Inferior parietal cortex (tissue), 1 donor: ENCODE measurements at regions not wholly inside any gene's neighbourhood (a gene's known extent, or its start where the extent isn't known, plus 50 kb on each side); places are given as distances from the start of the nearest gene placed in this dataset.

ENCODE experiments used
- DNase-seq: peaks from one replicate; pipeline ENCODE4 v3.0.0-alpha.2; 2016; ENCODE audit errors: extremely low spot score

DNA sequence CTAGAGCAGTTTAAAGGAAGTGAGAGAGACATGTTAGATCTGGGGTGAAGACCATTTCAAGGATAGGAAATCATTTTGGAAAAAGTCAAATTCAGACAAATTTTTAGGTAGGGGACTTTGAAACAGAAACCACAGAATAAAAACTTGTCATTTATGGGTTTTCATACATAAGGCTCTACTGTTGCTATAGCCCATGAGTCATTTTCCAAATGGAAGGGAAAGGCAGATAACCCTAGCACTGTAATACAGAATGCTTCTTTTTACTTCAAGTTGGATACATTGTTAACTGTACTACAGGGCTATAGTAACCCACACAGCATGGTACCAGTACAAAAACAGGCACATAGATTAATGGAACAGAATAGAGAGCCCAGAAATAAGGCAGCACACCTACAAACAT is 455.4 kb downstream of the EBF1 start:
- no peak for DNase-seq

DNA sequence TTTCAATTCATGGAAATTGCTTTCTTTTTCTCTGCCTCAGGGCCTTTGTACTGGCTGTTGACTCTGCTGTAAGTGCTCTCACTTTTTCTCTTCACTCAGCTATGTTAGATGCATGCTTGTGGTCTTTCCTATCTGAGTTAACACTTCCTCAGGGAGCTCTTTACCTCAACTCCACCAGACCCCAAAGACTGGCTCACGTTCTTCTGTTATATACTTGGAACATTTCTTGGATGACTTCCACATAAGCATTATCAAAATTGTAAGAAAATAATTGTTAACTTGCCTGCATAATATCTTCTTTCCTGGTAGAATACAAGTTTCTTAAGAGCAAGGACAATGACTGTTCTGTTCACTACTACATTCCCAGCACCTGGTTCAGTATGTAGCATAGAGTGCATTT is 455.9 kb downstream of the EBF1 start:
- no peak for DNase-seq

DNA sequence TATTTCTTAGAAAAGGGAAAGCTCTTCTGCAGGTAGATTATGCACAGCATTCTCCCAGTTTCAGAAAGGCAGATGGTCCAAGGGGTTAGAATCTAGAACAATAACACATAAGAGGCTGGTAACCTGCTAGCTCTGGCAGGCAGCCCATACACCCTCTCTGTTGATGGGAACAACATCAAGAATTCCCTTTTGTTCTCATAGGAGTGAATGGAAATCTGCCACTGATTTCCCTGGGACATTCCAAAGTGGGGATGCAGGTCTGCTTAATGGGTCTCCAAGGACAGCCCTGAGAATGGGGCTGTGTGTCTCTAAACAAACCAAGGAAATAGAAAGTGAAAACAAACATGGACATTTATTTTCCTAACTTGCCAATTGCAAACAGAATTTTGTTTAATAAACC is 456.8 kb downstream of the EBF1 start:
- no peak for DNase-seq

DNA sequence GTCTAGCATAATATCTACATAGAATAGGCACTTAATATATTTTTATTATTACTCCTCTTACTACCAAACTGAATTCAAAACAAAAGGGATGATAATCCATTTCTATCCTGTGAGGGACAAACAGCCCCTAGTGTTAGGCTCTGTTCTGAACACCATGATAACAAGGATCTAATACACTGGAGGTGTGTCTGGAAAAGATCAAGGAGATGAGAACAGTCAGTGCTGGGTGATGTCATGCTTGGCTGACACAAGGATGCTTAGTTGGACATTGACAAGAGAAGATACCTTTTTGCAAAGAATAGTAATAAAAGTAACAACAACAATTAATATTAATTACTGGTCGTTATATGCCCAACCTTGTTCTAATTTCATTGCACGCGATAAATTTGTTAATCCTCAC is 458.7 kb downstream of the EBF1 start:
- DNase-seq, result no peak

DNA sequence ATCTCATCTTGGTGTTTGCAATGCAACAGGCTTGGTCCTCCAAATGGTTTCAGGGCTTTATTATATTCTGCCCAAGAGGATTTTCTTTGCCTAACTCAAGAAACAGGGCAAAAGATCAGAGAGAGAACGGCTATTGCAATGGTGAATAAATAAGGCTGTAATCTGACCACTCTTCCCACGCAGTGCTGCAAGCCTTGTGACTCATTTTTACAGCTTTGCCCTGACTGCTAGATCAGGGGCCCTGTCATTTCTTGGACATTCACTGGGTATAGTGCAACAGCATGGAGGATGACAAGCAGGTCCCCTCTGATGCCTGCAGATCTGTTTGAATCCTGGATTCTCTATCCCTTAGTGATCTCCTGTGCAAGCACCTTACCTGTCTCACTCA is 459.1 kb downstream of the EBF1 start:
- no peak for DNase-seq

DNA sequence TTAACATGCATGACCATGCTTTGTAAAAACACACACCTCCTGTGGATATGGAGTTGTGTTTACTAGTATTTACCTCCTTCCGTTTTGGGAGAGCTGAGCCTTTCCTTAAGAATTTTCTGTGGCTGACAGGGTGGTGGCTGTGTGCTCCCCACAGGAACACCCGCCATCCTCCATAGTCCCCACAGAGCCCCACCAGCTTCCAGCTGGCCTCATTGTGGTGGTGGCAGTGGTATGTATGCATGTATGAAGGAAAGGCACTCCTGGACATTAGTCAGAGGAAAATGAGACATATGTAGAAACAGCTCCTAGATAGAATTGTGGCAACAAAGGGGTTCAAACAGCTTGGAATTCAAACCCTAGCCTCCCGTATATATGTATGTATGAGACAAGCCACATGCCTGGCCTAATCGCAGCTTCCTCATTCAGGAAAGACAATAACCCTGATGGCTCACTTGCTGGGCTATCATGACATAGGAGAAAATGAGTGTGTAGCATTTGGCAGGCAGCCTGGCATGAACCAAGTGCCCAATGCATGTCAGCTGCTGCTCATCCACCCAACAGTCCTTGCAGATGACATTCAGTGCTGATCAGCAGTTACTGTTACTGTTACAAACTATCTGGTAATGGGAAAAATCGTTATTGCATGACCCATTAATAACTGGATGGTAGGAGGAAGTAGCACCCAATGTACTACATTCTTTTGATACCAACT is 459.7 kb downstream of the EBF1 start:
- no peak for DNase-seq

DNA sequence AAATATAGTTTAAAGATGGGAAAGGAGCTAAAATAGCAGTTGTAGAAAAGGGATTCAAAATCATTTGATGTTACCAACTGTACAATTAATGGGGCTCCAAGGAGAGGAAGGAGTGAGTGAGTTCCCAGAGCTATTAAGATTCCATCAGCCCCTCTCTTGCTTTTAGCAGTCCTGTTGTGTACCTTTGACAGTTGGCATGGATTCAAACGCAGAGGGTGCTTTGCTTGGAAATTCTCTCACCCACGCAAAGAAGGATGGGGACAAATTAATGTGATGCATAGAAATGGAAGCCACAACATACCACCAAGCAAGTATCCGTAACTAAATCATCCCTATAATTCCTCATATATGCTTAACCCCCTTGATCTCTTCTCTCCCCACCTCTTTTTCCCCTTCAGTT is 461.3 kb downstream of the EBF1 start:
- no peak for DNase-seq

DNA sequence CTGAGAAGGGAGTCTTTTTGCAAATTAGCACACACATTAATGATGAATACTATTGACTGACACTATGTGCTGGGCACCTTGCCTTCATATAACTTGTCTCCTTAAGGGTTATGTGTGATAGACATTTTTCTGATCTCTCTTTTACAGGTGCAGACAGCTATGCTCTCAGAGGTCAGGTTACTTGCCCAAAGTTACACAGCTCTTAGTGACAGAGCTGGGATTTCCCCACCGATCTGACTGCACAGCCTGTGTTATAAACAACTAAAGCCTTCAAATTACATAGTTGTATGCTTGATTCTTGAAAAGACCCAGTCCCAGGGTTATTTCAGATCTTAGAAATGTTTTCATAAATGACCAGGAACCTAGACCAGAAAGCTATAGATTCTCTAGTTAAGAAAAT is 462.7 kb downstream of the EBF1 start:
- no peak for DNase-seq

DNA sequence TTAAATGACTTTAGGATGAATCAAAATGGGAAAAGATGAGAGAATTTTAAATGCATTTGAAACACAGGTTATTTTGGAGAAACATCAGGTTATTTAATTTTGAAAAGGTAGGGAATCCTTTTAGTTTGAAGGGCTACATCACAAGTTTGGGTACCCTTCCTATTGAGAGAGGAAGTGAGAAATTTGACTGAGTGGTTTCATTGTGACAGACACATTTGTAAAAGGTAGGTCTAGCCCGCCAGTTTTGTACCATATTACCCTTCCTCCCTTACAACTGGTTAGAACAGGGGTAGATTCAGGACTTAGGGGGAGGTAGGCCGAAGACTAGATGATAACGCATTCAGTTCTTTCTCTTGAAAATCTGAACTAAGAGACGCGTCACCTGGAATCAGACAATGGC is 464.2 kb downstream of the EBF1 start:
- no peak for DNase-seq

DNA sequence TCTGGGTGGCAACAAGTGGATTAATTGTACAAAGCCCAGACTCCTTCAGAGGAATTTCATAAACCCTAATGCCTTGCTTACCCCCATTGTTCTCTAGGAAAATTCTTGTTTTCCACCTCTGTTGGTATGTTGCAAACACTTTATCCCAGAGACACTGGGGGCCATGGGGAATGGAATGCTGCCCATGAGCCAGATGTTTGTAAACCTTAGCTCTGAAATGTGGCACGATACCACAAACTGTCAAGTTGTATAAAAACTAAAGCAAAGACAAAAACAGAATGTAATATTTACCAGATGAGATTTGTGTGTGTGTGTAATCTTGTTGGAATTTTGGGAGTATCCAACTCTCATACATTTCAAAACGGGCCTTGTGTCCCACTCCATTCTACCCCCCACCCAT is 465.0 kb downstream of the EBF1 start:
- DNase-seq, result no peak

DNA sequence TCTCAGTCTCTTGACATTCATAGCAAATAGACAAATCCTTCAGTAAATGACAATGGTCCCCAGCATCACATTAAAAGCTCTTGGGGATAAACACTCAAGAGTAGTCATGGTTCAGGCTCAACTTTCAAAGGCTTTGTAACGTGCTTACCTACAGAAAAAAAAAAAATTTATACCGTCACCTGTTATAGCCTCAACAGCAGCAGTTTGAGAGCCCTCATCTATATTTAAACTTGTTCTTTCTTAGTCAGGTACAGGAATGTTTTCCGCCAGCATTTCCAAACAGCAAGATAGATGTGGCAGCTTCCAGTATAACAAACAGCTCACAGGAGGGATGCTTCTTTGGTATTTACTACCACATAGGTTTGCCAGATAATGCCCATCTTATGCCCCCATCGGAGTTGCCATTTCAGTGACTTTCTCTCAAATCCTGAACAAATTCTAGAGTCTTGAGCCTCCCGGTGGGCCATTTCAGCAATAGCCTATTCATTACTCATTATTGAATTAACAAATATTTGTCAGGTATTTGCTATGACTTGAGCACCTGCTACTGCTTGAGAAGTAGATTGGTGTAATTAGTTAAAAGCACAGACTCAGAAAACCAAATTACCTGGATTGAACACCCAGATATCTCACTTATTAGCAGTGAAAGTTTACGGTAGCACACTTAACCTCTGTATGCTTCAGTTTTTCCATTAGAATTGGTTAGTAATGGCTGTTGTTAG is 470.0 kb downstream of the EBF1 start:
- DNase-seq, result no peak

DNA sequence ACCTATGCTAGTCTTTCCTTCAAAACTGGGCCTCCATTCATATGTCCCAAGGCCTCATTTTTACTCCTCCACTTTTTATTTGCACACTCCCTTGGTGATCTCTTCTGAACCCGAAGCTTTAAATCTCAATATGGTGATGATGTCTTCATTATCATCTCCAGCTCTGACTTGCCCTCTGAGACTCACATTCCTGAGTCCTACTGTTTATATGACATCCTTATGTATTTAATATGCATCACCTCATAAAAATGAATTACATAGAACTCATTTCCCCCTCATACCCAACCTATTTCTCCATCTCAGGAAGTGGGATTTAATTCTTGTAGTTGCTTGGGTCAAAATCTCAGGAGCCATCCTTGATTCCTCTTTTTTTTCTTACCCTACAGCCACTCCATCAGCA is 473.0 kb downstream of the EBF1 start:
- no peak for DNase-seq

DNA sequence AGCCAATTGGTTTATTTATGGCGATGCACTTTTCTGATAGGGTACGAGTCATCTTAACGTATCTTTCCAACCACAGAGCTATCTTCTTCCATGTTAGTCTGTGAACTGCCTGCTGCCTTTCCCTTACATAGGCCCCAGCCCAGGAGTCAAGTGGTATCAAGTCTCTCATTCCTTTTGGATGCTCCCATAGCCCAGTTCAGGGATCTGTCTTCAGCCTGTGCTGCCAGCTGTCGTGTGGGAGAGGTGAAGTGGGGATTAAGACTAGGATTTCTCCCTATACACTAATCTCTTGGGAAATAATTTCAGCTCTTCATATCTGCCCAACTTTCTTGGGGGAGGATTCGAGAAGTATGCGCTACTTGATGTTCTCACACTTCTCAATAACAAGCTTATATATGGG is 475.7 kb downstream of the EBF1 start:
- DNase-seq, result no peak

DNA sequence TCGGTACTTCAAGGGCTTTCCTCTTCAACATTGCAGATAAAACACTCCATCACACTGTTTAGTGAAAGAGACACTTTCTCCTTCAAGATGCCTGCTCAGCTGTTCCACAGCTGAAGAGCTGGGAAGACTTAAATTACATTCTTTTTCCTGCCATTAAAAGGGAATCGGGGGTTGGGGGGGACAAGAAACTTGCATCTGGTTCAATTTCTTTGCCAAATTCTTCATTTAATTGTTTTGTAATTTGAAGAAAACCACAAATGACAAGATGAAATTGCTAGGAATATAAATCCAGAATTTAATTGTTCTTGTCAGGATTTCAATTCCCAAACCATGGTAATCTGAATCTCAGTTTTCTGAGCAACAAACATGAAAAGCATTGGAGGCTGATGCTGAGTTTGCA is 478.3 kb downstream of the EBF1 start:
- DNase-seq, result no peak

DNA sequence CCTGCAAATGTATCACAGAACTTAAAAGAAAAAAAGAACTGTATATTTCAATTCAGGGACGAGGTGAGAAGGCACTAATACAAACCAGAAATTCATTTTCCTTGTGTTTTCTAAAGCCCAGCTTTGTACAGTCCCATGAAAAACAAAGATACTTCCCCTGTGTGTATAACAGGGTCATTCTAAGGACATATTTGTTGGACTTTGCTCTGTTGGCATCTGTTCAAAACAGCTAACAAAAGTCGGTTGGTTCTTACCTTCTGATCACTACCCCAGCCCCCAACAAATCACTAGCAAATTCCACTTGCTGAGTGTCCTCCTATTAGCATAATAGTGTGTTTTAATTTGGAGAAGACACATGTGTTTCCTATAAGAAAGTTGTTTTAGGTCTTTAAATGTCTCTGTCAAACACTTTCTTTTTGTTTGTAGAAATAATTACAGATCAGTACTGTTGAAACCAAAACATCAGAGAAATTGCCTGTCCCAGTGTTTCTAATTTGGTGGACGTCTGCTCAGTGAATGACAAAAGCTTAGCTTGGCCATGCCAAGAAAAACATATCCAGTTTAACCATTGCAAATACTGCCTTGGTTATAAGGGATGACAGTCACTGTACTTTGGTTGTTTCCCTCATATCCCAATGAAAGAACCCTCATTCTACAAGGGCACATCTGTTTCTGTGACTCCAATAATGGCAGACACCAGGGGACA is 480.5 kb downstream of the EBF1 start:
- no peak for DNase-seq

DNA sequence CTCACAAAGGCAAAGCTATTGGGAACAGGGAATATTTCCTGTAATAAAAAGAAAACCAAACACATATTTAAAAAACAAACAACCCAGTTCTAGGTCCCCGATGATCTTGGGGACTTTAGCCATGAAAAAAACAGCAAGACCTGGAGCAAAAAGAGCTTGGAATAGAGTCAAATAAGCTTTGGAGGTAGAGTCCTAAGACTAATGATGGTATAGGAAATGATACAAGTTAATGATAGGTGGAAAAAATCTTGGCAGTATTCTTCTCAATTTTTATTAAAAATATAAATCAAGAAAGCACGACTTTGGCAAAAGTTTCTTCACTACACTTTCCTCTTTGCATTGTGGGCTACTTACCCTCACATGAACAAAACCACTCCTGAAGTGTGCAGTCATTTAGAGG is 481.5 kb downstream of the EBF1 start:
- no peak for DNase-seq

DNA sequence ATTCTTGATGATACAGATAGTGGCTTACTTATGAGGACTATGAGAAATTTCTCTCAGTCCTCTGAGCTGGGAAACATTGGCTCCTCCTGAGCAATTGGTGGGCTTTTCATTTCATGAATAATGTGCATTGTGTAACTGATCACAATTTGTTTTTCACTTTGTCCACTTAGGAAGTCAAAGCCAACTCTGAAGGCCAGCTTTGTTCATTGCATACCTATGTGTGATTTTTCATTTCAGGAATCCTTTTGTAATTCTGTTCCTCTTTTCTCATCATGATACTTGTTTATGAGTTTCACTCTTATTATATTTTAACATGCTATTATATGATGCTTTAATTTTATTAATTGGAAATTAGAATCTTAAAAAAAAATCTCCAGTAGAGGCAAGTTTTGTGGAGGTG is 483.0 kb downstream of the EBF1 start:
- DNase-seq, result no peak

DNA sequence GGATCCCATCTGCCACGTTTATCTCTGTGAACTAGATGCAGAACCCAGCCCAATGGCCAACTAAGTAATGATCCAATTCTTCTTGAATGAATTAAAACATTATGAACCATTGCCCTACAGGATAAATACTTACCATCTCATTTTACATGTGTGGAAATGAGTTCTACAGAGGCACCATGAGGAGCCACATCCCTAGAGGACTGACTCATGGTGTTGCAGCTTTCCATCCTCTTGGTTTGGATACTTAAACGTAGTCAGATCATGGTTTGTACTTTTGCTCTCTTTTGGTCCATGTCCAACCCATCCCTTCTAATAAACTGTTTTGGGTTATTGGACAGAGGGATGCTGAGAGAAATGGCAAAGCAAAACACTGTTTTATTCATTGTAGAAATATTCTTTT is 484.8 kb downstream of the EBF1 start:
- no peak for DNase-seq

DNA sequence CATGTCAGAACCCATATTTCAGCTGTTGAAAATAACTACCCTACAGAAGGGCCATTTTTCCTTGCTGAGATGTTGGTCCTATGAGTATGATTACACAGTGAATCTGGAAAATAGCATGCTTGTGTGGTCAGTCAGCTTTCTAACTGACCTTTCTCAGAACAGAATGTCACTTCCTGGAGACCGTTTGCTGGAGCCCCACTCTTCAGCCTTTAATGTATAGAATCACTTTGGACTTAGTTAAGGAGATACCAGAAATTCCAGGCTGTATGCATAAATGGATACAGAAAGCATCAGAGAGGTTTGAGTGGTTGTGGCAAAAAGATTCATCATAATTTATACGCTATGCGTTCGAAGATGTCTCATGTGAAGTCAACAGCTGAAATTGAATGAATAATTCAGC is 488.1 kb downstream of the EBF1 start:
- no peak for DNase-seq

DNA sequence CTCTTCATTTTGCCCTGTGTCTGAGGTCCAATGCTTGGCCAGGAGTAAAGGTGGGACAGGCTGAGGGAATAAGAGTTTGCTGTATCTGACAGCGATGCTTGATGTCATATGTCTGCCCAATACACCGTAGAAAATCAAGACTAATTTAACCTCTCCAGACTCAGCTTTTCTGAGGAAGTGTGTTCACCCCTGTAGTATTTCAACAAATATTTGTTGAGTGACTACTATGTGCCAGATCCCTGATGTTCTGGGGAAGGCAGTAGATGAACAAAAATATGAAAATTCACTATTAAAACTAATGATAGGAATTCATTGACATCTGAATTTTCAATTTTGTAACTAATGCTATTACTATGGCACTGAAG is 489.7 kb downstream of the EBF1 start:
- DNase-seq, result no peak

DNA sequence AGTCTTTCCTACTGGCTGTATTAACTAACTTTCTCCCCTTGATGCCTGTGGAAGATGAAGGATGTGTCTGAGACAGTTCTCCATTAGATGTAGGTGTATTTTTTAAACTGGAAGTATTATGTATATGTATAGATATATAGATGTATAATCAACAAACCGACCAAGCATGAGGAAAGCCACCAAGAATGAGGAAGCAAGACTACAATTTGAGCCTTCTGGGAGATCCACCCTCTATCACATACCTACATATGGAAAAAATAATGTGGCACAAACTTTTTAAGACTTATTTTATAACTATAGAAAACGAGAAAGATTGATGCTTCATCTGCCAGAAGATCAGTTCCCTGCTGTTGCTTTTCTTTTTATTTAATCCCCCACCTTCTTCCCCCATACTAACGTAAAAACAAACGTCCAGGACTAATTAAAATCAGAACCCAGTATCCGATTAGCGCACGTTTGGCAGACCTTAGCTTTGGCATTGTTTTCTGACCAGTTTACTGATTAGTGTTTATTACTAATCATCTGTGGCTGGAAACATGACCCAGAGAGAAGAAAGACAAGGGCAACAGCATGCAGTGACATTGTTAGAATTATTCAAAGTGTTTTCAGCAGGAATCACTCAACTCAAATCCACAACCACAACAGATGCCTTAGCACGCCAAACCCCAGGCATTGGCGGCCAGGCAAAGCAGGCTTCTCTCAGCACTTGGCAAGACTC is 490.2 kb downstream of the EBF1 start:
- no peak for DNase-seq

DNA sequence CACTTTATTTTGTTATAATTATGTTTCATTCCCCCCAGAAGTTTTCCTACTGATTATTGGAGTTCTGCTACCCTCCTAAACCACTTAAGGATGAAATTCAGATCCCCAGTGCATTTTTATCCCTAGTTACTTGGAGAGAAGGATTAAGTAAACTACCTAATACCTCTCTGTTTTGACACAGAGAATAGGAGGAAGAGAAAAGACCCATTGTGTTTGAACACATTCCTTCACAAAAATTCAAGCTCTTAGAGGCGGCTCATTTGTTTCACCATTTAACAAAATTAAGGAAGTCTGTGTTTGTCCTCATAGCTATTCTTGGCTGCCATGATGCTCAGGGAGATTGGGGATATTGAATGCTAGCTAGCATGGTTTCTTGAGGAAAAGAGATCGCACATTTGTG is 492.6 kb downstream of the EBF1 start:
- no peak for DNase-seq

DNA sequence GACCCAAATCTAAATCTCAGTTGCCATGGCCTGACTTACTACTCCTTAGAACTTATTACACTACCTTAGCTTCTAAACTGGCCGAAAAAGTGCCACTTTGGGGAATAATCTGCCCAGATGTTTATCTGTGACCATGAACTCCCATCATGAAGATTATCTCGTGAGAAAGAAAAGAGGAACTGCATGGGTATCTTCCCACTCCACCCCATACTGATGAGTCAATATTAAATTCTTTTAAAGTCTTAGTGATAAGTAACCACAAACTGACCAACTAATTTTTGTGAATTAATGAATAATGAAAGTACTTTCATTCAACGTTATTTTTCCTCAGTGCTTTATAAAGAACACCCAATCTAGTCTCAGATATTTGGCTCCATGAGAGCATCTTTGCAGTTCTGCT is 493.5 kb downstream of the EBF1 start:
- DNase-seq, result no peak
